Small intestine (tissue), 7 donors: ENCODE measurements at regions not wholly inside any gene's neighbourhood (a gene's known extent, or its start where the extent isn't known, plus 50 kb on each side); places are given as distances from the start of the nearest gene placed in this dataset.

Experiments used
- DNase-seq, 2 donors: peaks; one replicate each; pipeline versions ENCODE4 v3.0.0 to v3.0.0-alpha.2; 2013
- FAIRE-seq: peaks from 2 replicates; lab custom pipeline; 2012; peaks lifted over from hg19 to GRCh38; lab: Jason Lieb, UNC
- H3K27ac ChIP-seq, 3 donors: one replicate each; pipeline ENCODE4 v1.5.1; 2013; ENCODE audit warnings: low read length in 2 of 3, mild to moderate bottlenecking in 2 of 3, control low read depth in 1 of 3, inconsistent platforms in 1 of 3, low read depth in 1 of 3, moderate library complexity in 1 of 3
- H3K27me3 ChIP-seq, 3 donors: one replicate each; pipeline ENCODE4 v1.6.1; 2013; ENCODE audit warnings: low read length in 3 of 3, inconsistent platforms in 1 of 3; ENCODE audit not compliant: control insufficient read depth in 3 of 3, insufficient read depth in 3 of 3
- H3K36me3 ChIP-seq, 3 donors: one replicate each; pipeline ENCODE4 v1.6.1; 2013; ENCODE audit warnings: low read length in 3 of 3, inconsistent platforms in 1 of 3, low read depth in 1 of 3, mild to moderate bottlenecking in 1 of 3, moderate library complexity in 1 of 3; ENCODE audit not compliant: control insufficient read depth in 3 of 3, insufficient read depth in 2 of 3
- H3K4me1 ChIP-seq, 3 donors: one replicate each; pipeline ENCODE4 v1.6.1; 2013; ENCODE audit warnings: low read length in 2 of 3, inconsistent platforms in 1 of 3, low read depth in 1 of 3, mild to moderate bottlenecking in 1 of 3, moderate library complexity in 1 of 3; ENCODE audit not compliant: control insufficient read depth in 3 of 3, insufficient read depth in 2 of 3
- H3K4me3 ChIP-seq, 3 donors: one replicate each; pipeline ENCODE4 v1.5.1; 2013; ENCODE audit warnings: low read length in 3 of 3, control low read depth in 1 of 3, inconsistent platforms in 1 of 3, low read depth in 1 of 3, mild to moderate bottlenecking in 1 of 3, moderate library complexity in 1 of 3
- H3K9me3 ChIP-seq, 2 donors: one replicate each; pipeline ENCODE4 v1.6.1; 2013; ENCODE audit warnings: low read depth in 1 of 2, low read length in 1 of 2; ENCODE audit not compliant: control insufficient read depth in 2 of 2, insufficient read depth in 1 of 2
- WGBS, 3 donors: extraction: QIAGEN DNeasy Blood & Tissue Kit; methylation state at CpG; one replicate each; pipeline ENCODE4 v1.1.7; 2013; 5-methylcytosine and 5-hydroxymethylcytosine counted together
- donor health status: healthy with polysubstance abuse.
- donor health status: control.
- donor health status: control.
- donor health status: Bipolar disorder and iron deficiency.
- donor health status: healthy.

GRCh38 chr7:23960361-23960760 is 250.3 kb downstream of the STK31 start:
- H3K9me3 ChIP-seq: no peaks in the 10 kb centered on the region
- no peaks in the 10 kb centered on the region for H3K36me3 ChIP-seq
- no peak for DNase-seq
- FAIRE-seq: no peak
- H3K27me3 ChIP-seq: no peaks in the 10 kb centered on the region
- H3K4me3 ChIP-seq: no peak overlapping the region
- WGBS, 3 donors: 69 to 79% (median 72%) methylated on average over 2 of the region's 2 CpGs
- peaks cover 0 to 3% (median 0%) of the 10 kb centered on the region in 3 donors for H3K4me1 ChIP-seq
- no peak overlapping the region for H3K27ac ChIP-seq

DNA sequence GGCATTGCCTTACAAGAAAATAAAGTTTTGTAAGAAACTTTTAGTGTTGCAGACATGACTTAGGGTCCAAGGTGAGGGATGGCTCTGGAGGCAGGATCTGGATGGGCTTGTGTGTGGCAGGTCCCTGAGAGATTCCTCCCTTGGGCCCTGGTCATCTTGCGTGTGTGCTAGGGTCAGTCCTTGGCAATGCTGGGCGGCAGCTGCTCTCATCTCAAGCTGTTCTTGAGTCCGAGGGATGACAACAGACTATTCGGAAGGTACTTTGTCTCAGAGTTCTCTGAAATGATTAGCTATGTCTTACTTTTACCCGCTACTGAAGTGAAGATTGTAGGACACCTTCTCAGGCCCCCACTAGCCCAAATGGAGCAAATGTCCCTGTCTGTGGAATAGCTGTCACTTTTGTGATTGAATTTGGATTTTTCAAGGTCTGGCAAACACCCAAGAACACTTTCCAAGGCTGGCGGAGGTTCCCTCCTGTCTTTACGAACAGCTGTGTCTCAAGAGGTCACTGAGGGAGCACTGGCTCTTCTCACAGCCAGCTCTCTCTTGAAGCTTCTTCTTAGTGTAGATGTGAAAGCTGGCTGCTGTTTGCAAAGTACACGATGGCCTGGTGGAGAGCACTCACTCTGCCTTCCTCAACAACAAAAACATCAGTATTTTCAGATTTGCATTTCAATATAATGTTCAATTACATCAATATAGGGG is 253.6 kb downstream of the STK31 start:
- Histone ChIP-seq H3K4me1 (peaks cover 0 to 21% (median 0%) of the 10 kb centered on the region in 3 donors), H3K4me3 (no peak overlapping the region), H3K27ac (no peak overlapping the region), H3K9me3 (no peaks in the 10 kb centered on the region), H3K27me3 (no peaks in the 10 kb centered on the region), H3K36me3 (no peaks in the 10 kb centered on the region)
- DNase-seq: no peak
- 67 to 84% (median 78%) methylated on average over 8 of the region's 8 CpGs for WGBS, 3 donors
- no peak for FAIRE-seq

GRCh38 chr7:23964715-23965114 is 254.7 kb downstream of the STK31 start:
- WGBS, 3 donors: 83 to 92% (median 88%) methylated on average over 7 of the region's 7 CpGs
- no peaks in the 10 kb centered on the region for H3K36me3 ChIP-seq
- FAIRE-seq: no peak

GRCh38 chr7:23965296-23965695 is 255.3 kb downstream of the STK31 start:
- peak; percentile 26 to 60 for DNase-seq
- H3K9me3 ChIP-seq: no peaks in the 10 kb centered on the region
- H3K27ac ChIP-seq: no peak overlapping the region
- H3K4me3 ChIP-seq: no peak overlapping the region
- 41 to 68% (median 61%) methylated on average over 5 of the region's 5 CpGs for WGBS, 3 donors
- no peaks in the 10 kb centered on the region for H3K36me3 ChIP-seq
- no peak for FAIRE-seq
- H3K4me1 ChIP-seq: peaks cover 0 to 36% (median 0%) of the 10 kb centered on the region in 3 donors
- no peaks in the 10 kb centered on the region for H3K27me3 ChIP-seq

More at GRCh38 chr7:23964715-23965114, 254.7 kb downstream of the STK31 start:
- peak in 1 of 2 donors; percentile 9 for DNase-seq
- no peak overlapping the region for H3K27ac ChIP-seq
- peaks cover 0 to 30% (median 0%) of the 10 kb centered on the region in 3 donors for H3K4me1 ChIP-seq
- H3K9me3 ChIP-seq: no peaks in the 10 kb centered on the region
- H3K27me3 ChIP-seq: no peaks in the 10 kb centered on the region
- H3K4me3 ChIP-seq: no peak overlapping the region

DNA sequence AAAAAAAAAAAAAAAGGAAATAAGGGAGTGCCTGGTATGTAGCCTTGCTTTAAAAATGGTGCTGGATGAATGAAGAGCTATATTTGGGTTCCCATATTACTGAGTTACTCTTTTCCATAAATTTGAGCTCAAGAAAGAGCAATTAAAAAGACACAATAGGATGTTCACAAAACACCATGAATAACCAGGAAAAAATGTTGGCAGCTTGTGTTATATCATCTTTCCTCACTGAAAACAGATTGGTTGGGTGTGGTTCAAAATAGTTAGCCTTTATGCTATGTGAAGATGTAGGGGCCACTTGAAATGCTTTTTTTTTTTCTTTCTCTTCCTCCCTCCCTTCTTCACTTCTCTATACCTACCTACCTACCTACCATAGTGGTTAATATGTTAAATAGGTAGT is 256.9 kb downstream of the STK31 start:
- H3K4me3 ChIP-seq: no peak overlapping the region
- DNase-seq (no peak), FAIRE-seq (no peak)
- H3K9me3 ChIP-seq: peaks cover 0 to 3% of the 10 kb centered on the region in 2 donors
- H3K27me3 ChIP-seq: no peaks in the 10 kb centered on the region
- H3K4me1 ChIP-seq: peaks cover 0 to 38% (median 0%) of the 10 kb centered on the region in 3 donors
- H3K36me3 ChIP-seq: no peaks in the 10 kb centered on the region
- no peak overlapping the region for H3K27ac ChIP-seq

- Histone ChIP-seq H3K9me3 (peaks cover 0 to 3% of the 10 kb centered on the region in 2 donors), H3K4me3 (no peak overlapping the region), H3K27me3 (no peaks in the 10 kb centered on the region), H3K4me1 (peaks cover 0 to 38% (median 0%) of the 10 kb centered on the region in 3 donors), H3K36me3 (no peaks in the 10 kb centered on the region), H3K27ac (peak overlapping the region in 1 of 3 donors; percentile 16)
- 74 to 90% (median 77%) methylated on average over 5 of the region's 5 CpGs for WGBS, 3 donors
- peak in 1 of 2 donors; percentile 47 for DNase-seq
- FAIRE-seq: no peak
These were observed 258.1 kb downstream of the STK31 start for GRCh38 chr7:23967949-23968599.

- peak overlapping the region in 1 of 3 donors; percentile 16 for H3K27ac ChIP-seq
- 11 to 52% (median 35%) methylated on average over 2 of the region's 2 CpGs for WGBS, 3 donors
- peaks cover 0 to 38% (median 0%) of the 10 kb centered on the region in 3 donors for H3K4me1 ChIP-seq
- DNase-seq (peak in 1 of 2 donors; percentile 29), FAIRE-seq (no peak)
- H3K9me3 ChIP-seq: peaks cover 0 to 3% of the 10 kb centered on the region in 2 donors
- H3K36me3 ChIP-seq: no peaks in the 10 kb centered on the region
- no peak overlapping the region for H3K4me3 ChIP-seq
- H3K27me3 ChIP-seq: no peaks in the 10 kb centered on the region
These were observed 258.8 kb downstream of the STK31 start for GRCh38 chr7:23968791-23969190.

- peaks cover 0 to 38% (median 0%) of the 10 kb centered on the region in 3 donors for H3K4me1 ChIP-seq
- H3K9me3 ChIP-seq: peaks cover 0 to 3% of the 10 kb centered on the region in 2 donors
- no peak for FAIRE-seq
- H3K36me3 ChIP-seq: no peaks in the 10 kb centered on the region
- peak overlapping the region in 1 of 3 donors; percentile 35 for H3K27ac ChIP-seq
- WGBS, 3 donors: 15 to 54% (median 24%) methylated on average over 3 of the region's 3 CpGs
- peak; percentile 68 to 87 for DNase-seq
- H3K4me3 ChIP-seq: no peak overlapping the region
- no peaks in the 10 kb centered on the region for H3K27me3 ChIP-seq
These were observed 259.4 kb downstream of the STK31 start for GRCh38 chr7:23969443-23969842.
